GM12892 (cell line): ENCODE measurements at regions not wholly inside any gene's neighbourhood (a gene's known extent, or its start where the extent isn't known, plus 50 kb on each side); places are given as distances from the start of the nearest gene placed in this dataset.

ENCODE experiments used
- POLR2A ChIP-seq: IDR thresholded peaks from 2 replicates; pipeline ENCODE4 v1.6.1; 2011; ENCODE audit warnings: low read depth, low read length, control low read depth
- TAF1 ChIP-seq: IDR thresholded peaks from 2 replicates; pipeline ENCODE4 v1.6.1; 2011; ENCODE audit warnings: low read depth, mild to moderate bottlenecking, control low read depth, low read length, borderline replicate concordance

- TF ChIP-seq POLR2A (no peak), TAF1 (no peak)
Measured at GRCh38 chr10:59125666-59126065, 50.8 kb upstream of the PHYHIPL start.
